ENCODE measurements at regions not wholly inside any gene's neighbourhood (a gene's known extent, or its start where the extent isn't known, plus 50 kb on each side); places are given as distances from the start of the nearest gene placed in this dataset.

- Histone ChIP-seq H3K36me3 (no peaks in the 10 kb centered on the region), H3K4me3 (no peak overlapping the region), H3K27ac (no peak overlapping the region), H3K9me3 (no peaks in the 10 kb centered on the region), H3K27me3 (no peaks in the 10 kb centered on the region), H3K4me1 (no peaks in the 10 kb centered on the region)
- TF ChIP-seq CTCF (IDR thresholded peaks at IDR 0.05 in 4 of 5, conservative IDR thresholded peaks at IDR 0.05 in 1 of 5) (no peak), POLR2A (IDR thresholded peaks at IDR 0.05) (no peak)
- intact Hi-C loops (cut with DNase I; ENCODE audit: low total_unique reads) = no loop called here
- ATAC-seq (no peak), DNase-seq (no peak)
- in situ Hi-C loops (cut with MboI; ENCODE audit: low sequenced_read_pairs in 4 of 4) = no loop called here
Observed at GRCh38 chr1:88052167-88052566, 631.9 kb upstream of the PKN2 start.

- intact Hi-C loops (cut with DNase I; ENCODE audit: low total_unique reads) = no loop called here
- H3K4me3 ChIP-seq = no peak overlapping the region
- in situ Hi-C loops (cut with MboI; ENCODE audit: low sequenced_read_pairs in 4 of 4) = no loop called here
Observed at GRCh38 chr1:88053065-88053464, 631.0 kb upstream of the PKN2 start.

GRCh38 chr1:88056881-88057280 is 627.2 kb upstream of the PKN2 start:
- in situ Hi-C loops (cut with MboI; ENCODE audit: low sequenced_read_pairs in 4 of 4) (no loop called here), intact Hi-C loops (cut with DNase I; ENCODE audit: low total_unique reads) (no loop called here)
- ATAC-seq (no peak), DNase-seq (no peak)
- no peaks in the 10 kb centered on the region for H3K4me1 ChIP-seq
- H3K9me3 ChIP-seq = no peaks in the 10 kb centered on the region
- no peak overlapping the region for H3K27ac ChIP-seq
- H3K36me3 ChIP-seq = no peaks in the 10 kb centered on the region
- H3K4me3 ChIP-seq = no peak overlapping the region
- no peaks in the 10 kb centered on the region for H3K27me3 ChIP-seq
- TF ChIP-seq POLR2A (IDR thresholded peaks at IDR 0.05) (no peak), CTCF (IDR thresholded peaks at IDR 0.05 in 4 of 5, conservative IDR thresholded peaks at IDR 0.05 in 1 of 5) (no peak)

More at GRCh38 chr1:88053065-88053464, 631.0 kb upstream of the PKN2 start:
- TF ChIP-seq POLR2A (IDR thresholded peaks at IDR 0.05) (no peak), CTCF (IDR thresholded peaks at IDR 0.05 in 4 of 5, conservative IDR thresholded peaks at IDR 0.05 in 1 of 5) (no peak)
- no peak for DNase-seq
- no peak for ATAC-seq
- Histone ChIP-seq H3K27me3 (no peaks in the 10 kb centered on the region), H3K27ac (no peak overlapping the region), H3K36me3 (no peaks in the 10 kb centered on the region), H3K9me3 (no peaks in the 10 kb centered on the region), H3K4me1 (no peaks in the 10 kb centered on the region)

GRCh38 chr1:88058205-88058604 is 625.9 kb upstream of the PKN2 start:
- ATAC-seq (no peak), DNase-seq (no peak)
- Histone ChIP-seq H3K27me3 (no peaks in the 10 kb centered on the region), H3K27ac (no peak overlapping the region), H3K36me3 (no peaks in the 10 kb centered on the region), H3K4me1 (no peaks in the 10 kb centered on the region), H3K4me3 (no peak overlapping the region), H3K9me3 (no peaks in the 10 kb centered on the region)
- TF ChIP-seq POLR2A (IDR thresholded peaks at IDR 0.05) (no peak), CTCF (IDR thresholded peaks at IDR 0.05 in 4 of 5, conservative IDR thresholded peaks at IDR 0.05 in 1 of 5) (no peak)
- in situ Hi-C loops (cut with MboI; ENCODE audit: low sequenced_read_pairs in 4 of 4) = no loop called here
- intact Hi-C loops (cut with DNase I; ENCODE audit: low total_unique reads) = no loop called here

- TF ChIP-seq POLR2A (IDR thresholded peaks at IDR 0.05) (no peak), CTCF (IDR thresholded peaks at IDR 0.05 in 4 of 5, conservative IDR thresholded peaks at IDR 0.05 in 1 of 5) (no peak)
- Histone ChIP-seq H3K4me1 (no peaks in the 10 kb centered on the region), H3K27ac (no peak overlapping the region), H3K9me3 (no peaks in the 10 kb centered on the region), H3K27me3 (no peaks in the 10 kb centered on the region), H3K4me3 (no peak overlapping the region), H3K36me3 (no peaks in the 10 kb centered on the region)
- intact Hi-C loops (cut with DNase I; ENCODE audit: low total_unique reads) = loop anchor here (10.0 kb wide), 1 partner anchor 765 kb away; no protein-coding TSS in a partner anchor
- ATAC-seq (no peak), DNase-seq (no peak)
- in situ Hi-C loops (cut with MboI; ENCODE audit: low sequenced_read_pairs in 4 of 4) = no loop called here
Observed at GRCh38 chr1:88060112-88060673, 623.9 kb upstream of the PKN2 start.

All from gastrocnemius medialis (tissue), 4 donors.